ENCODE measurements at regions not wholly inside any gene's neighbourhood (a gene's known extent, or its start where the extent isn't known, plus 50 kb on each side); places are given as distances from the start of the nearest gene placed in this dataset.

GRCh38 chr14:96931751-96932150 is 134.6 kb downstream of the VRK1 start:
- no peak for DNase-seq (ENCODE audit: low read depth)

- no peak for DNase-seq (ENCODE audit: low read depth)
These were observed 137.6 kb downstream of the VRK1 start for GRCh38 chr14:96934638-96935330.

GRCh38 chr14:96938946-96939345 is 141.8 kb downstream of the VRK1 start:
- DNase-seq (ENCODE audit: low read depth), result no peak

- no peak for DNase-seq (ENCODE audit: low read depth)
These were observed 142.8 kb downstream of the VRK1 start for GRCh38 chr14:96940009-96940408.

GRCh38 chr14:96944297-96944696 is 147.1 kb downstream of the VRK1 start:
- DNase-seq (ENCODE audit: low read depth), result no peak

- DNase-seq (ENCODE audit: low read depth), result no peak
These were observed 148.5 kb downstream of the VRK1 start for GRCh38 chr14:96945721-96946120.

GRCh38 chr14:96949594-96949993 is 152.4 kb downstream of the VRK1 start:
- no peak for DNase-seq (ENCODE audit: low read depth)

GRCh38 chr14:96951511-96951910 is 154.3 kb downstream of the VRK1 start:
- no peak for DNase-seq (ENCODE audit: low read depth)

- DNase-seq (ENCODE audit: low read depth), result no peak
These were observed 156.1 kb downstream of the VRK1 start for GRCh38 chr14:96953087-96953874.

- DNase-seq (ENCODE audit: low read depth), result no peak
These were observed 156.6 kb downstream of the VRK1 start for GRCh38 chr14:96953875-96954185.

- DNase-seq (ENCODE audit: low read depth), result no peak
These were observed 159.5 kb downstream of the VRK1 start for GRCh38 chr14:96956464-96957239.

- no peak for DNase-seq (ENCODE audit: low read depth)
These were observed 160.9 kb downstream of the VRK1 start for GRCh38 chr14:96958057-96958456.

- no peak for DNase-seq (ENCODE audit: low read depth)
These were observed 162.8 kb downstream of the VRK1 start for GRCh38 chr14:96959992-96960391.

- DNase-seq (ENCODE audit: low read depth), result no peak
These were observed 163.5 kb downstream of the VRK1 start for GRCh38 chr14:96960598-96961116.

- DNase-seq (ENCODE audit: low read depth), result no peak
These were observed 164.7 kb downstream of the VRK1 start for GRCh38 chr14:96961895-96962294.

GRCh38 chr14:96962337-96962736 is 165.2 kb downstream of the VRK1 start:
- DNase-seq (ENCODE audit: low read depth), result no peak

GRCh38 chr14:96964726-96965415 is 167.7 kb downstream of the VRK1 start:
- no peak for DNase-seq (ENCODE audit: low read depth)

- no peak for DNase-seq (ENCODE audit: low read depth)
These were observed 168.9 kb downstream of the VRK1 start for GRCh38 chr14:96965885-96966595.

GRCh38 chr14:96975116-96975515 is 177.9 kb downstream of the VRK1 start:
- DNase-seq (ENCODE audit: low read depth), result no peak

GRCh38 chr14:96978525-96979272 is 181.5 kb downstream of the VRK1 start:
- no peak for DNase-seq (ENCODE audit: low read depth)
